ENCODE measurements at regions not wholly inside any gene's neighbourhood (a gene's known extent, or its start where the extent isn't known, plus 50 kb on each side); places are given as distances from the start of the nearest gene placed in this dataset.

DNA sequence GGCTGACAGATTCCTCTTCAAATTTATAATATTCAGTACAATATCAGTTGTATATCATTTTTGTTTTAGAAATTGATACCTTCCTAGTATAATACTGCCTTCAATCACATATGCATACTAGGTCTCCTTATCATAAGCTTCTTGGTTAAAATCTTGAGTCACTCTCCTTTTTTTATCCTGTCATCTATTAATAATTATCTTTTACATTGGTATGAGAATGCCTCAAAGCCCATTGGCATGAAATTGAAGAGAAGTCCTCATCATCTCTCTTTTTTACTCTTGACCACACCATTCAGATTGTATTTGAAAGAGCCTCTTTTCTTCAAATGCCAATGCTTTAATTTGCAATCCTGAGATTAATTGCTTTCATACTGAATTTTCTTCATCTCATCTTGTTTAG is 810.3 kb downstream of the BRINP1 start:
- TF ChIP-seq, protein P1, sequence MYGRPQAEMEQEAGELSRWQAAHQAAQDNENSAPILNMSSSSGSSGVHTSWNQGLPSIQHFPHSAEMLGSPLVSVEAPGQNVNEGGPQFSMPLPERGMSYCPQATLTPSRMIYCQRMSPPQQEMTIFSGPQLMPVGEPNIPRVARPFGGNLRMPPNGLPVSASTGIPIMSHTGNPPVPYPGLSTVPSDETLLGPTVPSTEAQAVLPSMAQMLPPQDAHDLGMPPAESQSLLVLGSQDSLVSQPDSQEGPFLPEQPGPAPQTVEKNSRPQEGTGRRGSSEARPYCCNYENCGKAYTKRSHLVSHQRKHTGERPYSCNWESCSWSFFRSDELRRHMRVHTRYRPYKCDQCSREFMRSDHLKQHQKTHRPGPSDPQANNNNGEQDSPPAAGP (tag by site-specific recombination; IDR thresholded peaks at IDR 0.05) = no peak
- TF ChIP-seq ZNF623 (tag by site-specific recombination; IDR thresholded peaks at IDR 0.05) (no peak), ZNF335 (tag by site-specific recombination; conservative IDR thresholded peaks at IDR 0.05) (no peak), ZBTB8A (tag by site-specific recombination; IDR thresholded peaks at IDR 0.05) (no peak), ZBTB1 (tag by site-specific recombination; IDR thresholded peaks at IDR 0.05) (no peak), TCF7L2 (IDR thresholded peaks at IDR 0.05; ENCODE audit: borderline replicate concordance, low read depth, low read length) (no peak), ZNF544 (tag by site-specific recombination; IDR thresholded peaks at IDR 0.05) (no peak), ZNF514 (tag by site-specific recombination; IDR thresholded peaks at IDR 0.05) (no peak)
- TF ChIP-seq, protein P2, sequence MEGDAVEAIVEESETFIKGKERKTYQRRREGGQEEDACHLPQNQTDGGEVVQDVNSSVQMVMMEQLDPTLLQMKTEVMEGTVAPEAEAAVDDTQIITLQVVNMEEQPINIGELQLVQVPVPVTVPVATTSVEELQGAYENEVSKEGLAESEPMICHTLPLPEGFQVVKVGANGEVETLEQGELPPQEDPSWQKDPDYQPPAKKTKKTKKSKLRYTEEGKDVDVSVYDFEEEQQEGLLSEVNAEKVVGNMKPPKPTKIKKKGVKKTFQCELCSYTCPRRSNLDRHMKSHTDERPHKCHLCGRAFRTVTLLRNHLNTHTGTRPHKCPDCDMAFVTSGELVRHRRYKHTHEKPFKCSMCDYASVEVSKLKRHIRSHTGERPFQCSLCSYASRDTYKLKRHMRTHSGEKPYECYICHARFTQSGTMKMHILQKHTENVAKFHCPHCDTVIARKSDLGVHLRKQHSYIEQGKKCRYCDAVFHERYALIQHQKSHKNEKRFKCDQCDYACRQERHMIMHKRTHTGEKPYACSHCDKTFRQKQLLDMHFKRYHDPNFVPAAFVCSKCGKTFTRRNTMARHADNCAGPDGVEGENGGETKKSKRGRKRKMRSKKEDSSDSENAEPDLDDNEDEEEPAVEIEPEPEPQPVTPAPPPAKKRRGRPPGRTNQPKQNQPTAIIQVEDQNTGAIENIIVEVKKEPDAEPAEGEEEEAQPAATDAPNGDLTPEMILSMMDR (tag by site-specific recombination; IDR thresholded peaks at IDR 0.05) = no peak
- TF ChIP-seq, protein P3, sequence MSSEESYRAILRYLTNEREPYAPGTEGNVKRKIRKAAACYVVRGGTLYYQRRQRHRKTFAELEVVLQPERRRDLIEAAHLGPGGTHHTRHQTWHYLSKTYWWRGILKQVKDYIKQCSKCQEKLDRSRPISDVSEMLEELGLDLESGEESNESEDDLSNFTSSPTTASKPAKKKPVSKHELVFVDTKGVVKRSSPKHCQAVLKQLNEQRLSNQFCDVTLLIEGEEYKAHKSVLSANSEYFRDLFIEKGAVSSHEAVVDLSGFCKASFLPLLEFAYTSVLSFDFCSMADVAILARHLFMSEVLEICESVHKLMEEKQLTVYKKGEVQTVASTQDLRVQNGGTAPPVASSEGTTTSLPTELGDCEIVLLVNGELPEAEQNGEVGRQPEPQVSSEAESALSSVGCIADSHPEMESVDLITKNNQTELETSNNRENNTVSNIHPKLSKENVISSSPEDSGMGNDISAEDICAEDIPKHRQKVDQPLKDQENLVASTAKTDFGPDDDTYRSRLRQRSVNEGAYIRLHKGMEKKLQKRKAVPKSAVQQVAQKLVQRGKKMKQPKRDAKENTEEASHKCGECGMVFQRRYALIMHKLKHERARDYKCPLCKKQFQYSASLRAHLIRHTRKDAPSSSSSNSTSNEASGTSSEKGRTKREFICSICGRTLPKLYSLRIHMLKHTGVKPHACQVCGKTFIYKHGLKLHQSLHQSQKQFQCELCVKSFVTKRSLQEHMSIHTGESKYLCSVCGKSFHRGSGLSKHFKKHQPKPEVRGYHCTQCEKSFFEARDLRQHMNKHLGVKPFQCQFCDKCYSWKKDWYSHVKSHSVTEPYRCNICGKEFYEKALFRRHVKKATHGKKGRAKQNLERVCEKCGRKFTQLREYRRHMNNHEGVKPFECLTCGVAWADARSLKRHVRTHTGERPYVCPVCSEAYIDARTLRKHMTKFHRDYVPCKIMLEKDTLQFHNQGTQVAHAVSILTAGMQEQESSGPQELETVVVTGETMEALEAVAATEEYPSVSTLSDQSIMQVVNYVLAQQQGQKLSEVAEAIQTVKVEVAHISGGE (tag by site-specific recombination; conservative IDR thresholded peaks at IDR 0.05; ENCODE audit: low read depth) = no peak
- TF ChIP-seq, protein P4, sequence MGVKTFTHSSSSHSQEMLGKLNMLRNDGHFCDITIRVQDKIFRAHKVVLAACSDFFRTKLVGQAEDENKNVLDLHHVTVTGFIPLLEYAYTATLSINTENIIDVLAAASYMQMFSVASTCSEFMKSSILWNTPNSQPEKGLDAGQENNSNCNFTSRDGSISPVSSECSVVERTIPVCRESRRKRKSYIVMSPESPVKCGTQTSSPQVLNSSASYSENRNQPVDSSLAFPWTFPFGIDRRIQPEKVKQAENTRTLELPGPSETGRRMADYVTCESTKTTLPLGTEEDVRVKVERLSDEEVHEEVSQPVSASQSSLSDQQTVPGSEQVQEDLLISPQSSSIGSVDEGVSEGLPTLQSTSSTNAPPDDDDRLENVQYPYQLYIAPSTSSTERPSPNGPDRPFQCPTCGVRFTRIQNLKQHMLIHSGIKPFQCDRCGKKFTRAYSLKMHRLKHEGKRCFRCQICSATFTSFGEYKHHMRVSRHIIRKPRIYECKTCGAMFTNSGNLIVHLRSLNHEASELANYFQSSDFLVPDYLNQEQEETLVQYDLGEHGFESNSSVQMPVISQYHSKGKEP (tag by site-specific recombination; IDR thresholded peaks at IDR 0.05) = no peak

Data from HEK293 (cell line).